ENCODE measurements at regions not wholly inside any gene's neighbourhood (a gene's known extent, or its start where the extent isn't known, plus 50 kb on each side); places are given as distances from the start of the nearest gene placed in this dataset.

GRCh38 chrY:20664196-20664595 lies 88.6 kb downstream of the EIF1AY start:
- TF ChIP-seq CTCF (IDR thresholded peaks at IDR 0.05), result no peak
- TF ChIP-seq EZH2 (IDR thresholded peaks at IDR 0.05; ENCODE audit: borderline replicate concordance, insufficient read depth, low read depth, low read length, poor library complexity, severe bottlenecking), result no peak

All from B cell (primary cell).